ENCODE measurements at regions not wholly inside any gene's neighbourhood (a gene's known extent, or its start where the extent isn't known, plus 50 kb on each side); places are given as distances from the start of the nearest gene placed in this dataset.

DNA sequence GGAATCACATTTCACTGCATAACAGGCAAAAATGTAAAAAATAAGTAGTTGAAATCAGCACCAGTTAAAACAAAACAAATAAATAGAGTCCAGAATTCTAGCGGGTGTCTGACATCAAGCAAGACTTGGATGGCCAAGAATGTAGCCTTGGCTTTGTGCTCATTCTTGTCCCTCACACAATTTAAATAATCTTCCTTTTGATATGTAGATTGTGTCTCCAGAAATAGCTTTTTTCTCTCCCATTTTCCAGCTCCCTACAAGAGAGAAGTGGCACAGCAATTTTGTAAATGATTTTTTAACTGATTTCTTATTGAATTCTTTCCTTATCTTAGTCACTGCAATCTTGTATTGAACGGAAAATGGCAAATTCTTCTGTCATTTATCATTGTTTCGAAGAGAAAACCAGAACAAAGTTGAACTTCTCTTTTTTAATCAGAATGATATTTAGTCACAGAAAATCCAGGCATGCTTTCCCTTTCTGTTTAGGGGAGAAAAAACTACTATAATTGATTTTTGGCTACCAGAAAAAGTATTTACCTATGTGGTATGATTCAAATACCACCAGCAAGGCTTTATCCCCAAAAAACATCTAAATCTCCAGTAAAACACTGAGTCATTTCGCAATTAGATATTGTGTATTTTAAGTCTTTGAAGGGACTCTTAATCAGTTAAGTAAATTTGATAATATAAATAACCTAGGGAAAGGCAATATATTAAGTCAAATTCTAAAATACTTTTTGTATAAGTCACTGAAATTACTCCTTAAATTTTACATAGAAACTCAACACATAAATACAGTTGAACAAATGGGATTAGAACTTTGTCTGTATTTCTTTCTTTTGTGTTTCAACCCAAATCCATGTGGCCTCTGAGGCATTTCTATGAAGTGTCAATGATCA lies 481.7 kb downstream of the GBE1 start:
- DNase-seq (ENCODE audit: low read depth in 2 of 2) = no peak

DNA sequence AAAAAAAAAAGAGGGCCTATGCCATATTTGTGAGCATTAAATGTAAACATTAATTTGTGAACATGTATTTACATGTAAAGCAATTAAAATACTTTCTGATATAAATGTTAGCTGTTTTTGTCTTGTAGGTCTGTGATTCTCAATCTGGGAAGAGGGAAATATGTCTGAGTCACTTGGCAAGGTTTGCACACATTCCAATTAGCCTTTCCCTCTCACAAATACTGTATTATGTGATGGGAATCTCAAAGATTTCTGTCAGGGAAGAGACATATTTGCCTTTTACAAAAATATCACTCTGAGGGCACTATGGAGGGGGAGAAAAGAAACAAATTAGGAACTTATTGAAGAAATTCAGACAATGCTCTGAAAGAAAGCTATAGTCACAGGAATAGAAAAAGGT lies 483.6 kb downstream of the GBE1 start:
- no peak for DNase-seq (ENCODE audit: low read depth in 2 of 2)

DNA sequence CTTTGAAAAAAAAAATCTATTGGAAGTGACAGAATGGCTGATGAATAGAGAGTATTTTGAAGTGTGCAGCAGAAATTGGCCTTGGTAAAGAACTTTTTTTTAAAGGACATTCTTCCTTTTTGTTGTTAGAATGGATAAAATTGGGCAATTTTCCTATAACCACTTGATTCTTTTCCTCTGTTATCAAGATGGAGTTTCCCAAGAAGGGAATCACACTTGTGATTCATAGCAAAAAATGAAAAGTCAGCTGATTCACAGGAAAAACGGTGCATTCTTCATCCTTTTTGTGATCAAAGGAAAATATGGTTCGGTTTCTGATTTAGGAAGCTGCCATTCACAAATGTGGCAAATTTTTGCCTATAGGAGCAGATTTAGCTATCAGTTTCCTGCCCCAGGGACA lies 486.8 kb downstream of the GBE1 start:
- no peak for DNase-seq (ENCODE audit: low read depth in 2 of 2)

DNA sequence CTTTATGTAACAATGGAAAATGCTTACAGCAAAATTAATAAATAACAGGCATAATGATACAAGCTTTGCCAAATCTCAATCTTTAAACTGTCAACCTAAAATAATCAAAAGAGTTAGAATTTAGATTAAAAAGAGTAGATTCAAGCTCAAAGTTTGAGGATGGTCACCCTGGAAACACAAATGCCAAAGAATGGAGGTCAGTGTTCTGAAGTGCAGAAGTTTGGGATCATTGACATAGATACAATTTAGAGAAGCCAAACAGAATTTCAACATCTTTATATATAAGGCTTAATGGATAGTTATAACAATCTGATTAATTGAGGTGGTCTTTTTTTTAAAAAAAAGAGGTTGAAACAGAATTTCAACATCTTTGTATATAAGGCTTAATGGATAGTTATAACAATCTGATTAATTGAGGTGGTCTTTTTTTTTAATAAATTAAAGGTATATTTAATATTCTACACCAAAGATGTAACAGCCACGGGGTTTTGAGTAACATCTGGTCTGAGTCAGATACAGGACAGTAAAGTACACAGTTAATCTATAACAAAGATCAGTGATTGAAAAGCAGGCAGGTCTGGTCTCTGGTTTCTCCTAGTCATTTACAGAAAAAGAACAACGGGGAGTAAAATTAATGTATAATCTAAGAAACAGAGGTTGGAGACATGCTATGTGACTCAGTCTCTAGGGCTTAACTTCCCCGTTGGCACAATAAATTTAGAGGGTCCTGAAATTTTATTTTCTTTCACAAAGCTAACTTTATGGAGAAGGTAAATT lies 490.7 kb downstream of the GBE1 start:
- no peak for DNase-seq (ENCODE audit: low read depth in 2 of 2)

DNA sequence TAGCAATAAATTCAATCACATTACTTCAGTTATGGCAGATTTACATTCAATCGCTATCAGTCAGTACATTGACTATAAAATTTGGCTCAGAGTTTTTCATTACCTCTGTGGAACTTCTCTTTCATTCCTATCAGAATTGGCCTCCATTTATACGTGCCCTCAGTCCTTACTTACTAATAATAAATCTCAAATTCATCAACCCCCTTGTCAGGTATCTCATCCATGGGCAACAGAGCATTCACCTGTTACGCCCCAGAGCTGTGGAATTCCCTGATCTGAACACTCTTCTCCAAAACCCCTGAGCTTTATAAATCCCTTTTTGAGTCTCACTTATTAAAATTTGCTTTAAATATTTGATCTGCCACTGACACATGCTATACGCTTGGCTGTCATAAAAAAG lies 492.9 kb downstream of the GBE1 start:
- no peak for DNase-seq (ENCODE audit: low read depth in 2 of 2)

DNA sequence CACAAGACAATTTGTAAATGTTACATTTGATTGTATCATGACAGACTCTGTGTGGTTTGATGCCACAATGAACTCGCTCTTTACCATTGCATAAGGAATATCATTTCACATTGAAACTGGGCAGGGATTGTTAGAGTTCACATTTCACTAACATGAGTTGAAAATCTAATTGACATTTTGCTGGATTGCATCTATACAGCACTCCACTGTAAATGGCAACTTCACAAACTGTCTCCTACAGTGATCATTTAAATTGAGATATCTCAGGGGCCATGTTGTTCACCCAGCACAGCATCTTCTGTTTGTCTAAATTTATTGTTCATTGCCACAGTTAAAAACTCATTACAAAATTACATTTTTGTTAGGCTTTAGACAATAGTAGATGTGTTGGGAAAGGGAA lies 499.4 kb downstream of the GBE1 start:
- no peak for DNase-seq (ENCODE audit: low read depth in 2 of 2)

DNA sequence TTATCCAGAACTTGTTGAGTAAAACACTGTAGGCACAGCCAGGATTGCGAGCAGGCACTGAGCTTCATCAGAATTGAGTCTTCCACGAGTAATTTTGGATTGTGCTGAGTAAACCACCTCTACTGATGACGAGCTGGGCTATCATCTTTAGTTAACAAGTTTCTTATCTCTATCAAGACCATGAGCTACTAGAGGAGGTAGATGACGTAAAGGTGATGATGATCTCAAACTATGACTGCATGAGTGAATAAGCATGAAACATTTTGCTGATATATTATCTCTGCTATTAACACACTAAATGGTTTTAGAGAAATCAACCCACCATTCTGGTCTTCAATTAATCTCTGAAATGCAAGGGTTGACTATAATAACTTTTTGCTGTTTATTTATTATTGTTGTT lies 506.0 kb downstream of the GBE1 start:
- DNase-seq (ENCODE audit: low read depth in 2 of 2) = no peak

DNA sequence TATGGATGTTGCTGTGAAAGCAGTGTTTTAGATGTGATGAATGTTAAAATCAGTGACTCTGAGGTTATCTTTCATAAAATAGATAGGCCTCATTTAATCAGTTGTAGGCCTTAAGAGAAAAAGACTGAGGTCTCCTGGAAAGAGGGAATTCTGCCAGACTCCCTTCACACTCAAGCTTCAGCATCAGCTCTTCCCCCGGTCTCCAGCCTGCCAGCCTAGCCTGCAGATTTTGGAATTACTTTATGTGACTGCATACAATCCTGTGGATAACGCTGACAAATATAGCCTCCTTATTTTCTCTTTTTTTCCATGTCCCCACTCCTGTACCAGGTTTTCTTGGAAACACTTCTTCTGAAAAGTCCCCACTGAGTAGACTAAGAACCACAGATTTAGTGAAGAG lies 510.3 kb downstream of the GBE1 start:
- no peak for DNase-seq (ENCODE audit: low read depth in 2 of 2)

DNA sequence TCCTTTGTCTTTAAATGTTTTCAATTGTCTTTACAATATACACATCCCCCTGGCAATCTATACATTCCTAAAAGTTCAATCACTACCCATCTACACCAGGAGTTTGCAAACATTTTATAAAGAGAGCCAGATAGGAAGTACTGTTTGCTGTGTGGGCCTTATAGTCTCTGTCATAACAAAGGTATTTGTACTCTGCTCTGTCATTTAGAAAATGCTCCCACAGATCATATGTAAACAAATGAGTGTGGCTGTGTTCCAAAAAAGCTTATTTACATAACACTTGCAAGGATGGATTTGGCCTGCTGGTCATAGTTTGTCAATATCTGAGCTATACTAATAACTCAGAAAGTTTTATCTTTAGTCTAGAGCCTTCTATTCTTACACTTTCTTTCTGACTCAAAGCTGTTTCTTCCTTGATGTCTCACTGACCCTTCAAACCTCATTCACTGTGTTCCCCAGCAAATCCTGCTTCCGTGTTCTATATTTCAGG lies 511.9 kb downstream of the GBE1 start:
- DNase-seq (ENCODE audit: low read depth in 2 of 2) = no peak

DNA sequence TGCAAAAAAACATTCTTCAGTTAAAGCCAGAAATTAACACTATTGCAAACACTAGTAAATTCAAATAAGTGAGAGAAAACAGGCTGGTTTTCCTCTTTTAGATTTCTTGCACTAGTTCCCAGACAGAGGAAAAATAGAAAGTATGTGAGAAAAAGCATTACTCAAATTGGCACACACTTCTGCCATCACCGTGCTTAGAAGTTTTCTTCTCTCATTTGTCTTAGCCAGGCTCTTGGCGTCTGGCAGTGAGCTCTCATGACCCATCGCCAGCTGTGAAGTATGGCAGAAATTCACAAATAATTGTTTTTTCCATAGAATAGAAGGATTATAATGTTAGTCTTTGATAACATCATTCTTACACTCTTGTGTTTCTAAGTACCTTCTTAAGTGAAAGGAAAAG lies 515.9 kb downstream of the GBE1 start:
- DNase-seq (ENCODE audit: low read depth in 2 of 2) = no peak

DNA sequence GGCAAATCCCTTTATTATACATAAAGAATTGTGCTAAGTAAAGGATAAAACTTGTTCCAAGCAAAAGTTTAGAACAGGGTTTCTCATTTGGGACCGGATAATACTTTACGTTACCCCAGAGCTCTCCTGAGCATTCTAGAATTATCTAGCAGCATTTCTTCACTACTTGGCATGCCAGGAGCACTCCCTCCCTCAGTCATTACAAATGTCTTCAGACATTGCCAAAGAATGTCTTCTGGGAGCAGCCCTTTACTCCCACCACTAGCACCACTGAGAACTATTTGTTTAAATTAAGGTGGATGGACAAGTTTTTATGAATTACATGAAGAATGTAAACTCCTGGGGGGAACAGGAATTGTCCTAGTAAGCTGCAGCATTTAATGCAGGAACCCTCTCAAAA lies 516.4 kb downstream of the GBE1 start:
- no peak for DNase-seq (ENCODE audit: low read depth in 2 of 2)

DNA sequence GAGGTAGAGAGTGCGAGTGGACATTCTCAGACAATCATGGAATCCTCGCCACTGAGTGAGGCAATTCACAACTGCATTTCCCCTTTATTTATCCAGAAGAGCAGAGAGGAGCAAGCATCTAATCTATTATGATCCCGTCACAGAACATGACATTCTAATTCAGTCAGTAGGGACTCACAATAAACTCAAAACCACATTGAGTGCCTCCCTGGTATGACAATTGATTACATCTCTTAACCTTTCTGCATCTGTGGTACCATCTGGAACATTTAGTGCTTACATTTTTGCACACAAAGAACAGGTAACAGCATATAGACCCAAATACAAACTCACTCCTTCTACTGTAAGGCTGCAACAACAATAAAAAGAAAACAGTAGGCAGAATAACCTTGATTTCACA lies 517.2 kb downstream of the GBE1 start:
- DNase-seq (ENCODE audit: low read depth in 2 of 2) = no peak

DNA sequence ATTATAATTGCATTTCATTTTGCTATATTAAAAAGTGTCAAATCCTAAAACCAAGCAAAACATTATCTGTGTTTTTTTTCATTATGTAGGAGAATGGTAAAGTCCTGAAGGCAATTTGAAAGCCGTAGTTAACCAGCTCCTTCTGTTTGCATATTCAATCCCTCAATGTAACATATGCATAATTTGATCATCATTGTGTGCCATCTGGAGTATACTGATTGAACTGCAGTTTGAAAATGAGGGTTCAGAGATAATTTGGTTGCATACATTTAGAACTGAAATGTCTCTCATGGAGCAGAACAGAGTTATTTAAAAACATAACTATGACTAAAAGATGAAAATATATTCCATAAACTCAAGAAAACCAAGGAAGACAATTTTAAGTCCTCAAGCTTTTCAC lies 518.6 kb downstream of the GBE1 start:
- DNase-seq (ENCODE audit: low read depth in 2 of 2) = no peak

DNA sequence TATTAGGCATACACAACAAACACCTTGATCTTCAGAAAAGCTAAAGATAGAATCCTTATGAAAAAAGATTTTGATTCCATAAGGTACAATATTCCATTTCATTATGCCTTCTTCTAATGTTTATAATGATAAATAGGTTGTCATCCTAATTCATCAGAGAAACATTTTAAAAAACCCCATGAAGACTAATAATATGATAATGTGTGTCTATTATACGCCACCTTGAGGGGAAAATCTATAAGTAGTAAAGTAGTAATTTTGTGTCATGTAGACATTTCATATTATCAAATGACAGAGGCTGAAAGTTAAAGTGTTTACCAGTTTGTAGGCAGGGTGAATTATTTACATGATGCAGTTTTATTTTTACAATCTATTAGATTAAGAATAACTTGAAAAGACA lies 524.3 kb downstream of the GBE1 start:
- DNase-seq (ENCODE audit: low read depth in 2 of 2) = no peak

DNA sequence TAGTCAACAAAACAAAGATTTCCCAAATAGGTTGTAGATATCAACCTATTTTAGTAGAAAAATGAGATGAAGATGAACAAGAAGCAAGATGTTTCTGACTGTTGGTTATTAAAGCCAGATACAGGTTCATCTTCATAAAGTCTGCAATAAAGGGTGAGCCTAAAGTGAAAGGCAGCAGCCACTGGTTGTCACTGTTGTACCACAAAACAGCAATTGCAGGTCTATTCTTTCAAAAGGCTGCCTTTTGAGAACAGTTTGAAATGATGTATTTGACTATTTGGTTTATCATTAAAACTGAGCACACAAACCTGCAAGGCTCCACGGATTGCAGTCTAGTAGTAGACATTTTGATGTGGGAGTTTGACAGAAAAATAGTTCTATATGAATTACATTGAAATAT lies 543.4 kb downstream of the GBE1 start:
- DNase-seq (ENCODE audit: low read depth in 2 of 2) = no peak

DNA sequence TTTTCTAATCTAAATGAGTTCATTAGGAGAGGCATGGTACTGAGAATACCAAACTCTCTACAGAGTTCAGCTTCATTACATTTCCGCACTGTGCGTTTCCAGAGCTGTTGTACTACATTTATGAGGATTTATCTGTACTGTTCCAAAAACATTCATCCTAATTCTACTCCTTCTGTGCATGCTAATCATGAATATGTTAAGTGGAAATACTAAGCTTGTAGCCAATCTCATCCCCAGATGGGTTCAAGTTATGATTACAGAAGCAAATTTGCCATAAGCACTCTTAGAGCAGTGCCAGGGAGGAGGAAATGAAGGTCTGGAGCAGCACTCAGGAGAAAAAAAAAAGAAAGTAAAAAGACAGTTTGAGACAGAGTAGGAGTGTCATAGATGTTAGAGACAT lies 544.3 kb downstream of the GBE1 start:
- no peak for DNase-seq (ENCODE audit: low read depth in 2 of 2)

DNA sequence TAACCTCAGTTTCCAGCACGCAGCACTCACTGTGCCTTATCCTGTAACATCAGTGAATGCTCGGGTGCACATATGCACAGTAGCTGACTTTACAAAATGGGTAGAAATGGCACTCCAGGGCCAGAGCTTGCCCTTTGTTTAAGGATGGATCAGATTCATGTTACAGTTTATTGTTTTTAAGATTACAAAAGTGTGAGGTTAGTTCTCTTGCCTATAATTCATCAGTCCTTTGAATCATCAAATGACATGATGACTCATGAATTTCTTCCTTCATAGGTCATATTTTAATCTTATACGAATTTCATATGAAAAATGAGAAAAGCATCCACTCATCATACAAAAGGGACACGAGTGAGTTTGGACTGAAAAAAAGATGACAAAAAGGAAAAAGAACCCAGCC lies 545.3 kb downstream of the GBE1 start:
- DNase-seq (ENCODE audit: low read depth in 2 of 2) = no peak

DNA sequence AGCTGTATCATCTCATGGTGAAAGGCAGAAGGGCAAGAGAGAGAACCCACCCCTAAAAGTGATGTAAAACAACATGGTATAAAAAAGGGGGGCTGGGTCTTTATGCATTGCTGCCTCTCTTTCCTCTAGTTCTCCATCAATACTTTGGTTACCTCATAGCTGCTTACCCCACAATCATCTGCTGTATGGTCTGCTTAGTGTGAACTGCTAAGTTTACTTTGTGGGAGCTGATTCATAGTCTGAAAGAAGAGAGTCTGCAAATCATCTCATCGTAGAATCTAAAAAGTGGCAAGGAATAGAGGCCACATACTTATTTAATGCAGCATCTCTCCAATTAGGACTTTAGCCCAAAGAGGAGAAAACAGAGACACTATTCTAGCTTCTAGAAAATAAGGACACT lies 546.8 kb downstream of the GBE1 start:
- no peak for DNase-seq (ENCODE audit: low read depth in 2 of 2)

DNA sequence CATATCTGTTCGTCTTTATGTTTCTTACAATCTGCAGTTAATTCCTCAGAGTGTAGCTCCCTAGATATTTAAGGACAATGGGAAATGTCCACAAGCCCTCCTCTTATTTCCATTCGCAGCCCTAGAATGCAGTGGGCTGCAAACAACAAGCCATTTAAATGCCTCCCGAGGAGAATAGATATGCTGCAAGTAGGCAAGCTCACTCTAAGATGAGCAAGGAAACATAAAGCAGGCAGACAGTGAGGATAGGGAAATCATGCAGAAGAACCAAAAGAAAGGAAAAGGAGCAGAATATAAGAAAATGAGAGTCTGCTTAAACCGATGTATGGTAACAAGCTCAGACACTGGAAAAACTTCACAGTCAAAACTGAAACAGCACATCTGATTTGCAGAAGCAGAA lies 561.9 kb downstream of the GBE1 start:
- no peak for DNase-seq (ENCODE audit: low read depth in 2 of 2)

DNA sequence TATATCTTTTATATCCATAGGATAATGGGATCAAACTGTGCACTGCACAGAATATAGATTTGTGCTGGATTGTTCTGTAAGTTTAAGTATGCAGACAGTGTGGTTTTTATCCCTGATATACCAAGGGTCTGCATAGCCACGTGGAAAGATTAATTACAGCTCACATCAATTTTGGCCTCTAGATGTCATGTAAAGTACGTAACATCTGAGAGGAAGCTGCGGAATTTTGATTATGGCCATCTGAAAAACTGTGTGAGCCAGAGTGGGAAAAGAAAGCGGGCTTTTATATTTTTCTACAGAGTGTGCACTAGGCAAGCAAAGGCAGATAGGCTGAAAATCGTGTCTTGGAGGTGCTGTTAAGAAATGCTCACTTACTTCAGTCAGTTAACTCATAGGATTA lies 562.7 kb downstream of the GBE1 start:
- DNase-seq (ENCODE audit: low read depth in 2 of 2) = no peak

DNA sequence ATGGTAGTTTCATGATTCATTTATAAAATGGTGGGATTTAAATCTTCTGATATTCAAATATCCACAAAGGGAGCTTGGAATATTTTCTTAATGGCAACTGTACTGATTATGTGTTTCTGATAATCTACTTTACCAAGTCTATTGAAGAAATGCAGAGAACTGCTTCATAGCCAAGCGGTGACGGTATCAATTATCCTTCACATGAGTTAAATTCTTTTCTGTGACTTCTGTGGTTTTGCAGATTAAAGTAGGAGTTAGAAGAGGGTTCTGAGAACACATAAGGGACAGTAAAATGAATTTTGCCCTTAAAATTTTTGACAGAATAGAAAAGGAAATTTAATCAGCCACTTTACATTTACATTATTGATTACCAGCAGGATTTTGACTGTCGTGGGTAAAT lies 563.2 kb downstream of the GBE1 start:
- DNase-seq (ENCODE audit: low read depth in 2 of 2) = no peak

DNA sequence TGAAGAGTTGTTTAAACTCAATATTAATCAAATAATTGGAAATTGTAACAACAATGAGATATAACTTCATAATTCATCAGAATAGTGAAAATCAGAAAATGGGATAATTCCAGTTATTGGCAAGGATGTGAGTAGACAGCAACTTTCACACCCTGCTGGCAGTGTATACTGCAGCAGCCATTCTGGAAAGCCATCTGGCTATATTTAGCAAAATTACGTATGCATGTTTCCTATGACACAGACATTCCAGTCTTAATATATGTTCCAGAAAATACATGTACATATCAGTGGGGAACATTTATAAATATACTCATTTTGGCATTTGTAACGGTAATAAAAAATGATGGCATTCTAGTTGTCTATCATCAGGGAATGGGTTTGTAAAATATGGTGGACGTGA lies 564.1 kb downstream of the GBE1 start:
- no peak for DNase-seq (ENCODE audit: low read depth in 2 of 2)

DNA sequence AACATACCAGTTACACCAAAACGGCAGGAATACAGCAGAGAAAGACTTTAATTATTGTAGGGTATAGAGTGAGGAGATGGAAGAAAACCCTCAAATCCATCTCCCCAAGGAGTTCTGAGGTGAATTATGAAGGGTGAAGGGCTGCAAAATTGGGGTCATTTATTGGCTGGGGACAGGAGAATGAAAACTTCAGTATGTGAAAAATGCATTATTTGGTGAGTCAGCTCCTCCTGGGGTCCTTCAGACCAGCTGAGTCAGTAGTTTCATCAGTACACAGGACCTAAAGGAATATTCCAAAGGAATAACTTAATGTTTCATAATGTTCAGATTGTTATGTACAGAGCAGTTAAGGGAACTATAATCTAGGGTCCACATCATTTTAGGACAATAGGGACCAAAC lies 566.0 kb downstream of the GBE1 start:
- DNase-seq (ENCODE audit: low read depth in 2 of 2) = no peak

Measured in stimulated activated CD4-positive, alpha-beta T cell treated with anti-CD3 and anti-CD28 coated beads, Interleukin-15, amount 100 ng/mL, for 48 hours (primary cell).